B cell (primary cell): ENCODE measurements at regions not wholly inside any gene's neighbourhood (a gene's known extent, or its start where the extent isn't known, plus 50 kb on each side); places are given as distances from the start of the nearest gene placed in this dataset.

ENCODE experiments used
- ATAC-seq: fragments of 200-7000 bp; cut with Tn5 transposase; one replicate; pipeline ENCODE4 v1.10.0; 2021; ENCODE audit warnings: low read depth, mild to moderate bottlenecking, moderate number of reproducible peaks, moderate library complexity
- CTCF ChIA-PET: fragments of 350-600 bp; sonication (Branson Sonifier 250); formaldehyde crosslinking; loops from one replicate; lab custom pipeline; 2021; ENCODE audit warnings: antibody characterized with exemption, inconsistent platforms; lab: Charles Lee
- POLR2A ChIA-PET: fragments of 350-600 bp; sonication (Branson Sonifier 250); formaldehyde crosslinking; loops from one replicate; lab custom pipeline; 2021; ENCODE audit warnings: antibody characterized with exemption; lab: Charles Lee
- DNase-seq: peaks from one replicate; pipeline ENCODE4 v3.0.0; 2013
- H2AFZ ChIP-seq: 2 replicates; pipeline ENCODE4 v1.6.1; 2012; ENCODE audit warnings: mild to moderate bottlenecking, low read depth, low read length; ENCODE audit not compliant: insufficient read depth, poor library complexity, severe bottlenecking
- H3K27ac ChIP-seq, 2 donors: 1 replicate in 1 of 2; 2 replicates in 1 of 2; pipeline ENCODE4 v1.5.1; 2012 to 2013; ENCODE audit warnings: low read length in 2 of 2, mild to moderate bottlenecking in 2 of 2, moderate library complexity in 1 of 2
- H3K27me3 ChIP-seq, 4 experiments: fragments of 200-600 bp in 1 of 4; sonication (generic) in 1 of 4; replicated peaks in 1 of 4; 1 replicate in 2 of 4; 2 replicates in 2 of 4; pipeline versions ENCODE4 v1.6.1 to v1.7.0; 2013 to 2016; ENCODE audit warnings: low read length in 3 of 4, mild to moderate bottlenecking in 2 of 4, mixed read lengths in 1 of 4, moderate library complexity in 1 of 4; ENCODE audit not compliant: insufficient read depth in 4 of 4, control insufficient read depth in 3 of 4; ENCODE audit errors: control extremely low read depth in 1 of 4
- H3K36me3 ChIP-seq, 2 experiments: replicated peaks in 1 of 2; 1 replicate in 1 of 2; 2 replicates in 1 of 2; pipeline versions ENCODE4 v1.6.1 to v1.7.1; 2013; ENCODE audit warnings: low read length in 1 of 2; ENCODE audit not compliant: insufficient read depth in 2 of 2, control insufficient read depth in 1 of 2; ENCODE audit errors: control extremely low read depth in 1 of 2, extremely low read depth in 1 of 2
- H3K4me1 ChIP-seq, 2 donors: fragments of 200-600 bp in 1 of 2; sonication (generic) in 1 of 2; 1 replicate in 1 of 2; 2 replicates in 1 of 2; pipeline versions ENCODE4 v1.5.1 to v1.6.1; 2013 to 2017; ENCODE audit warnings: low read length in 2 of 2; ENCODE audit not compliant: control insufficient read depth in 2 of 2, insufficient read depth in 2 of 2
- H3K4me2 ChIP-seq: replicated peaks from 2 replicates; pipeline ENCODE3; 2012; ENCODE audit warnings: mild to moderate bottlenecking, low read depth, low read length; ENCODE audit not compliant: poor library complexity, severe bottlenecking
- H3K4me3 ChIP-seq, 5 experiments: fragments of 200-600 bp in 1 of 5; sonication (generic) in 1 of 5; 1 replicate in 3 of 5; 2 replicates in 2 of 5; pipeline versions ENCODE4 v1.5.1 to v1.7.0; 2011 to 2016; ENCODE audit warnings: low read length in 4 of 5, mild to moderate bottlenecking in 4 of 5, low read depth in 2 of 5, control low read depth in 1 of 5, moderate library complexity in 1 of 5; ENCODE audit not compliant: insufficient read depth in 1 of 5; ENCODE audit errors: control extremely low read depth in 1 of 5, extremely low read depth in 1 of 5
- H3K79me2 ChIP-seq: fragments of 200-600 bp; sonication (generic); one replicate; pipeline ENCODE4 v1.6.0; 2016; ENCODE audit warnings: low read length; ENCODE audit not compliant: control insufficient read depth, insufficient read depth
- H3K9ac ChIP-seq: fragments of 200-600 bp; sonication (generic); 2 replicates; pipeline ENCODE4 v1.6.1; 2017; ENCODE audit warnings: mild to moderate bottlenecking, low read length, moderate library complexity
- H3K9me3 ChIP-seq, 3 donors: one replicate each; pipeline versions ENCODE4 v1.6.1 to v1.7.1; 2013; ENCODE audit warnings: low read length in 2 of 3; ENCODE audit not compliant: control insufficient read depth in 2 of 3, insufficient read depth in 1 of 3; ENCODE audit errors: control extremely low read depth in 1 of 3
- H4K20me1 ChIP-seq: 2 replicates; pipeline ENCODE4 v1.6.0; 2012; ENCODE audit warnings: mild to moderate bottlenecking, low read length; ENCODE audit not compliant: insufficient read depth, control insufficient read depth, poor library complexity, severe bottlenecking
- H3K27ac Mint-ChIP-seq: one replicate; pipeline ENCODE4 v1.8.0; 2021; ENCODE audit warnings: mixed read lengths
- H3K27me3 Mint-ChIP-seq: one replicate; pipeline ENCODE4 v1.8.0; 2021; ENCODE audit warnings: mixed read lengths
- H3K4me1 Mint-ChIP-seq: one replicate; pipeline ENCODE4 v1.8.0; 2021; ENCODE audit warnings: mixed read lengths
- H3K4me3 Mint-ChIP-seq: one replicate; pipeline ENCODE4 v1.8.0; 2021; ENCODE audit warnings: mixed read lengths
- H3K9me3 Mint-ChIP-seq: one replicate; pipeline ENCODE4 v1.8.0; 2022; ENCODE audit warnings: mixed read lengths; ENCODE audit not compliant: insufficient read depth
- CTCF ChIP-seq: fragments of 200-600 bp; IDR thresholded peaks from one replicate; pipeline ENCODE4 v1.8.0; 2022; ENCODE audit warnings: antibody characterized with exemption, mild to moderate bottlenecking
- EZH2 ChIP-seq: IDR thresholded peaks from 2 replicates; pipeline ENCODE4 v1.6.1; 2012; ENCODE audit warnings: borderline replicate concordance, low read depth, mild to moderate bottlenecking, moderate library complexity, low read length; ENCODE audit not compliant: insufficient read depth, poor library complexity, severe bottlenecking
- WGBS: methylation state at CpG from one replicate; pipeline ENCODE4 v1.1.5; 2013; ENCODE audit warnings: missing lambda C conversion rate; ENCODE audit not compliant: insufficient coverage; 5-methylcytosine and 5-hydroxymethylcytosine counted together
- intact Hi-C: fragments of 100-400 bp; cut with micrococcal nuclease; formaldehyde crosslinking; loops from one replicate; pipeline ENCODE4 v1.10.0; 2022

GRCh38 chr9:88300556-88300955 is 87.7 kb upstream of the SPIN1 start:
- H3K9me3 ChIP-seq: no peaks in the 10 kb centered on the region
- no peaks in the 10 kb centered on the region for H3K79me2 ChIP-seq
- intact Hi-C loops: no loop called here
- H3K27ac Mint-ChIP-seq: no peak overlapping the region
- no peaks in the 10 kb centered on the region for H3K4me1 ChIP-seq
- ChIA-PET POLR2A (no interaction called here), CTCF (no interaction called here)
- no peak overlapping the region for H3K4me3 ChIP-seq
- no peaks in the 10 kb centered on the region for H3K9me3 Mint-ChIP-seq
- no peak for DNase-seq
- H3K36me3 ChIP-seq: no peaks in the 10 kb centered on the region
- H3K27me3 Mint-ChIP-seq: peaks cover 6% of the 10 kb centered on the region
- no peak overlapping the region for H3K4me2 ChIP-seq
- H3K4me1 Mint-ChIP-seq: no peaks in the 10 kb centered on the region
- ATAC-seq: no peak
- no peak overlapping the region for H2AFZ ChIP-seq
- 100% methylated on average over 1 of the region's 8 CpGs for WGBS
- H4K20me1 ChIP-seq: no peaks in the 10 kb centered on the region
- H3K27ac ChIP-seq: no peak overlapping the region
- no peak overlapping the region for H3K4me3 Mint-ChIP-seq
- no peak for TF ChIP-seq CTCF
- no peak for TF ChIP-seq EZH2
- H3K27me3 ChIP-seq: no peaks in the 10 kb centered on the region
- H3K9ac ChIP-seq: no peak overlapping the region

- no peak overlapping the region for H3K27ac ChIP-seq
- TF ChIP-seq CTCF: no peak
- TF ChIP-seq EZH2: no peak
- H3K27me3 ChIP-seq: no peaks in the 10 kb centered on the region
- Mint-ChIP-seq H3K4me1 (no peaks in the 10 kb centered on the region), H3K27ac (no peak overlapping the region), H3K9me3 (no peaks in the 10 kb centered on the region), H3K4me3 (no peak overlapping the region), H3K27me3 (no peaks in the 10 kb centered on the region)
- H3K9ac ChIP-seq: no peak overlapping the region
- no peaks in the 10 kb centered on the region for H3K4me1 ChIP-seq
- DNase-seq (no peak), ATAC-seq (no peak)
- H2AFZ ChIP-seq: no peak overlapping the region
- peaks cover 0 to 5% (median 0%) of the 10 kb centered on the region in 3 donors for H3K9me3 ChIP-seq
- no peaks in the 10 kb centered on the region for H3K36me3 ChIP-seq
- ChIA-PET POLR2A (no interaction called here), CTCF (no interaction called here)
- no peak overlapping the region for H3K4me2 ChIP-seq
- H3K79me2 ChIP-seq: no peaks in the 10 kb centered on the region
- WGBS: 82% methylated on average over 4 of the region's 5 CpGs
- H4K20me1 ChIP-seq: no peaks in the 10 kb centered on the region
- H3K4me3 ChIP-seq: no peak overlapping the region
- intact Hi-C loops: no loop called here
These were observed 96.4 kb upstream of the SPIN1 start for GRCh38 chr9:88291856-88292255.
